Stomach (tissue), 8 donors: ENCODE measurements at regions not wholly inside any gene's neighbourhood (a gene's known extent, or its start where the extent isn't known, plus 50 kb on each side); places are given as distances from the start of the nearest gene placed in this dataset.

Experiments
- DNase-seq, 2 donors: peaks; one replicate each; pipeline versions ENCODE4 v3.0.0 to v3.0.0-alpha.2; 2013 to 2019
- H3K27ac ChIP-seq, 5 donors: fragments of 200-600 bp in 4 of 5; sonication (generic) in 4 of 5; one replicate each; pipeline ENCODE4 v1.5.1; 2013 to 2019; ENCODE audit warnings: mild to moderate bottlenecking in 1 of 5, moderate library complexity in 1 of 5
- H3K27me3 ChIP-seq, 3 donors: fragments of 200-600 bp; sonication (generic); one replicate each; pipeline ENCODE4 v1.5.1; 2017 to 2019; ENCODE audit warnings: mixed run types in 1 of 3
- H3K36me3 ChIP-seq, 4 donors: fragments of 200-600 bp; sonication (generic); 1 replicate in 3 of 4; 2 replicates in 1 of 4; pipeline ENCODE4 v1.5.1; 2016 to 2019
- H3K4me1 ChIP-seq, 4 donors: fragments of 200-600 bp; sonication (generic); one replicate each; pipeline ENCODE4 v1.5.1; 2016 to 2019
- H3K4me3 ChIP-seq, 4 donors: fragments of 200-600 bp; sonication (generic) in 3 of 4; one replicate each; pipeline ENCODE4 v1.5.1; 2016 to 2019; ENCODE audit warnings: mild to moderate bottlenecking in 1 of 4
- H3K9me3 ChIP-seq, 4 donors: fragments of 200-600 bp; sonication (generic); one replicate each; pipeline ENCODE4 v1.5.1; 2016 to 2019
- CTCF ChIP-seq, 7 experiments: fragments of 450-650 bp in 4 of 7; fragments of 200-600 bp in 3 of 7; sonication (generic) in 3 of 7; IDR thresholded peaks; one replicate each; pipeline ENCODE4 v1.5.1; 2016 to 2019; ENCODE audit warnings: antibody characterized with exemption in 7 of 7, control low read depth in 2 of 7, mild to moderate bottlenecking in 1 of 7
- EP300 ChIP-seq: sonication (generic); formaldehyde crosslinking; IDR thresholded peaks from one replicate; pipeline ENCODE4 v1.6.1; 2017; ENCODE audit warnings: antibody characterized with exemption
- POLR2A ChIP-seq, 4 donors: fragments of 450-650 bp; IDR thresholded peaks; one replicate each; pipeline ENCODE4 v1.6.1; 2016; ENCODE audit warnings: antibody characterized with exemption in 4 of 4, control low read depth in 2 of 4, mild to moderate bottlenecking in 1 of 4, moderate library complexity in 1 of 4
- POLR2AphosphoS5 ChIP-seq, 3 donors: sonication (generic); formaldehyde crosslinking; IDR thresholded peaks; one replicate each; pipeline ENCODE4 v1.6.1; 2016; ENCODE audit warnings: antibody characterized with exemption in 3 of 3
- WGBS, 5 donors: extraction: QIAGEN DNeasy Blood & Tissue Kit in 3 of 5; methylation state at CpG; one replicate each; pipeline versions ENCODE4 v1.1.5 to v1.1.7; 2013 to 2018; 5-methylcytosine and 5-hydroxymethylcytosine counted together
- intact Hi-C: fragments of 100-400 bp; cut with DNase I; formaldehyde crosslinking; loops from one replicate; pipeline ENCODE4 v1.15.1; 2023; ENCODE audit warnings: low total_unique reads
- donor health status: healthy with polysubstance abuse.
- donor health status: Bipolar disorder and iron deficiency.
- donor health status: healthy.

- intact Hi-C loops, result no loop called here
These were observed 74.4 kb upstream of the TMEM108 start for GRCh38 chr3:132963786-132964185.

GRCh38 chr3:132961991-132962390, 76.2 kb upstream of the TMEM108 start:
- Histone ChIP-seq H3K4me1 (no peaks in the 10 kb centered on the region), H3K9me3 (no peaks in the 10 kb centered on the region), H3K4me3 (no peak overlapping the region), H3K36me3 (no peaks in the 10 kb centered on the region), H3K27ac (no peak overlapping the region), H3K27me3 (no peaks in the 10 kb centered on the region)
- 53 to 85% (median 73%) methylated on average over 1 of the region's 1 CpG for WGBS, 5 donors
- intact Hi-C loops, result no loop called here
- DNase-seq, result peak in 1 of 2 donors; percentile 30
- TF ChIP-seq CTCF (IDR thresholded peaks at IDR 0.05), result no peak
- no peak for TF ChIP-seq POLR2A (IDR thresholded peaks at IDR 0.05)
- TF ChIP-seq POLR2AphosphoS5 (IDR thresholded peaks at IDR 0.05), result no peak
- no peak for TF ChIP-seq EP300

More at GRCh38 chr3:132963786-132964185, 74.4 kb upstream of the TMEM108 start:
- Histone ChIP-seq H3K4me1 (no peaks in the 10 kb centered on the region), H3K27ac (no peak overlapping the region), H3K9me3 (no peaks in the 10 kb centered on the region), H3K4me3 (no peak overlapping the region), H3K27me3 (no peaks in the 10 kb centered on the region), H3K36me3 (no peaks in the 10 kb centered on the region)
- no peak for DNase-seq
- 36 to 50% (median 41%) methylated on average over 2 of the region's 2 CpGs for WGBS, 5 donors
- TF ChIP-seq POLR2AphosphoS5 (IDR thresholded peaks at IDR 0.05) (no peak), CTCF (IDR thresholded peaks at IDR 0.05) (no peak), POLR2A (IDR thresholded peaks at IDR 0.05) (no peak), EP300 (no peak)

- TF ChIP-seq POLR2AphosphoS5 (IDR thresholded peaks at IDR 0.05), result no peak
- no peak for TF ChIP-seq CTCF (IDR thresholded peaks at IDR 0.05)
- TF ChIP-seq POLR2A (IDR thresholded peaks at IDR 0.05), result no peak
- no peak for TF ChIP-seq EP300
- intact Hi-C loops, result no loop called here
- Histone ChIP-seq H3K27me3 (no peaks in the 10 kb centered on the region), H3K9me3 (peaks cover 0 to 3% (median 0%) of the 10 kb centered on the region in 4 donors), H3K4me3 (no peak overlapping the region), H3K36me3 (no peaks in the 10 kb centered on the region), H3K4me1 (no peaks in the 10 kb centered on the region), H3K27ac (no peak overlapping the region)
- no peak for DNase-seq
- WGBS, 5 donors, result 76 to 88% (median 85%) methylated on average over 1 of the region's 1 CpG
These were observed 84.5 kb upstream of the TMEM108 start for GRCh38 chr3:132953683-132954082.

- TF ChIP-seq CTCF (IDR thresholded peaks at IDR 0.05) (no peak), POLR2AphosphoS5 (IDR thresholded peaks at IDR 0.05) (no peak), POLR2A (IDR thresholded peaks at IDR 0.05) (no peak), EP300 (no peak)
- DNase-seq, result no peak
- Histone ChIP-seq H3K36me3 (no peaks in the 10 kb centered on the region), H3K4me1 (no peaks in the 10 kb centered on the region), H3K27me3 (no peaks in the 10 kb centered on the region), H3K9me3 (no peaks in the 10 kb centered on the region), H3K4me3 (no peak overlapping the region), H3K27ac (no peak overlapping the region)
- 87 to 97% (median 89%) methylated on average over 1 of the region's 1 CpG for WGBS, 5 donors
- intact Hi-C loops, result no loop called here
These were observed 110.3 kb upstream of the TMEM108 start for GRCh38 chr3:132927896-132928295.
